GM23338 (cell line): ENCODE measurements at regions not wholly inside any gene's neighbourhood (a gene's known extent, or its start where the extent isn't known, plus 50 kb on each side); places are given as distances from the start of the nearest gene placed in this dataset.

Source experiments
- ATAC-seq: fragments of 200-7000 bp; cut with Tn5 transposase; 3 replicates; pipeline ENCODE4 v1.9.1; 2020
- DNase-seq: peaks from one replicate; pipeline ENCODE4 v3.0.0-alpha.2; 2015; ENCODE audit warnings: low spot score
- H2AFZ ChIP-seq: fragments of 200-600 bp; sonication (generic); 2 replicates; pipeline ENCODE4 v1.8.0; 2016; ENCODE audit warnings: antibody characterized with exemption, mild to moderate bottlenecking, moderate library complexity
- H3F3A ChIP-seq: fragments of 200-600 bp; sonication (generic); replicated peaks from 2 replicates; pipeline ENCODE4 v1.8.0; 2017; ENCODE audit warnings: antibody characterized with exemption, mixed run types, low read depth
- H3K27ac ChIP-seq: fragments of 200-600 bp; sonication (generic); 2 replicates; pipeline ENCODE4 v1.6.1; 2016; ENCODE audit warnings: low read depth
- H3K27me3 ChIP-seq: fragments of 200-600 bp; sonication (generic); 2 replicates; pipeline ENCODE4 v1.8.0; 2016; ENCODE audit warnings: mild to moderate bottlenecking, mixed run types, moderate library complexity; ENCODE audit not compliant: insufficient read depth
- H3K36me3 ChIP-seq: fragments of 200-600 bp; sonication (generic); 2 replicates; pipeline ENCODE4 v1.8.0; 2016; ENCODE audit warnings: mild to moderate bottlenecking; ENCODE audit not compliant: insufficient read depth
- H3K4me1 ChIP-seq: fragments of 200-600 bp; sonication (generic); 2 replicates; pipeline ENCODE4 v1.8.0; 2016; ENCODE audit warnings: mild to moderate bottlenecking, moderate library complexity; ENCODE audit not compliant: insufficient read depth
- H3K4me2 ChIP-seq: fragments of 200-600 bp; sonication (generic); 2 replicates; pipeline ENCODE4 v1.7.1; 2017; ENCODE audit warnings: mixed run types
- H3K4me3 ChIP-seq: fragments of 200-600 bp; sonication (generic); 2 replicates; pipeline ENCODE4 v1.6.1; 2016; ENCODE audit warnings: mixed run types
- H3K79me2 ChIP-seq: fragments of 200-600 bp; sonication (generic); replicated peaks from 2 replicates; pipeline ENCODE4 v1.8.0; 2017; ENCODE audit warnings: mild to moderate bottlenecking; ENCODE audit not compliant: insufficient read depth
- H3K9me2 ChIP-seq: fragments of 200-600 bp; sonication (generic); 2 replicates; pipeline ENCODE4 v1.8.0; 2017; ENCODE audit not compliant: insufficient read depth
- H4K20me1 ChIP-seq: fragments of 200-600 bp; sonication (generic); replicated peaks from 2 replicates; pipeline ENCODE4 v1.8.0; 2017; ENCODE audit warnings: mild to moderate bottlenecking; ENCODE audit not compliant: insufficient read depth
- H3K27ac Mint-ChIP-seq: 2 replicates; pipeline ENCODE4 v1.8.0; 2020; ENCODE audit warnings: inconsistent platforms, mild to moderate bottlenecking, moderate library complexity, mixed read lengths
- H3K27me3 Mint-ChIP-seq: 3 replicates; pipeline ENCODE4 v1.8.0; 2022; ENCODE audit warnings: low read depth, mild to moderate bottlenecking, moderate library complexity, mixed read lengths, inconsistent platforms; ENCODE audit not compliant: insufficient read depth, poor library complexity
- H3K36me3 Mint-ChIP-seq: 3 replicates; pipeline ENCODE4 v1.8.0; 2021; ENCODE audit warnings: low read depth, mild to moderate bottlenecking, inconsistent platforms, moderate library complexity, mixed read lengths
- H3K4me1 Mint-ChIP-seq: 3 replicates; pipeline ENCODE4 v1.8.0; 2020; ENCODE audit warnings: mild to moderate bottlenecking, inconsistent platforms, mixed read lengths
- H3K4me3 Mint-ChIP-seq: 3 replicates; pipeline ENCODE4 v1.8.0; 2021; ENCODE audit warnings: moderate library complexity, mild to moderate bottlenecking, inconsistent platforms, mixed read lengths
- H3K9me3 Mint-ChIP-seq: 3 replicates; pipeline ENCODE4 v1.8.0; 2020; ENCODE audit warnings: moderate library complexity, mild to moderate bottlenecking, inconsistent platforms, mixed read lengths
- CREB1 ChIP-seq: fragments of 250-450 bp; sonication (Bioruptor Pico); IDR thresholded peaks from 2 replicates; pipeline ENCODE4 v1.5.0; 2020; ENCODE audit warnings: low read depth, mild to moderate bottlenecking, moderate library complexity
- CTCF ChIP-seq, 2 experiments: fragments of 200-600 bp in 1 of 2; sonication (generic) in 1 of 2; conservative IDR thresholded peaks; 2 replicates each; pipeline versions ENCODE4 v1.5.1 to v1.6.1; 2016 to 2017; ENCODE audit warnings: antibody characterized with exemption in 2 of 2, low read depth in 2 of 2, mild to moderate bottlenecking in 2 of 2, moderate library complexity in 1 of 2
- ETS1 ChIP-seq: IDR thresholded peaks from 2 replicates; pipeline ENCODE4 v1.6.1; 2016; ENCODE audit warnings: antibody characterized with exemption
- EZH2 ChIP-seq: fragments of 200-600 bp; sonication (generic); IDR thresholded peaks from one replicate; pipeline ENCODE4 v1.8.0; 2017; ENCODE audit warnings: antibody characterized with exemption, mild to moderate bottlenecking, low read depth; ENCODE audit not compliant: unreplicated experiment
- EZH2phosphoT487 ChIP-seq: fragments of 200-600 bp; sonication (generic); IDR thresholded peaks from one replicate; pipeline ENCODE4 v1.8.1; 2018; ENCODE audit warnings: antibody characterized with exemption; ENCODE audit not compliant: unreplicated experiment
- JUNB ChIP-seq: IDR thresholded peaks from one replicate; pipeline ENCODE4 v1.6.1; 2016; ENCODE audit warnings: antibody characterized with exemption; ENCODE audit not compliant: unreplicated experiment
- NANOG ChIP-seq: IDR thresholded peaks from 2 replicates; pipeline ENCODE4 v1.6.1; 2016; ENCODE audit warnings: antibody characterized with exemption, borderline replicate concordance
- POLR2AphosphoS5 ChIP-seq: IDR thresholded peaks from 2 replicates; pipeline ENCODE4 v1.6.1; 2016; ENCODE audit warnings: antibody characterized with exemption, low read depth
- REST ChIP-seq: IDR thresholded peaks from one replicate; pipeline ENCODE4 v1.6.1; 2018; ENCODE audit warnings: antibody characterized with exemption; ENCODE audit not compliant: unreplicated experiment
- STAT1 ChIP-seq: IDR thresholded peaks from one replicate; pipeline ENCODE4 v1.6.1; 2016; ENCODE audit warnings: antibody characterized with exemption; ENCODE audit not compliant: unreplicated experiment
- ZNF114 ChIP-seq: fragments of 250-450 bp; sonication (Bioruptor Pico); IDR thresholded peaks from 2 replicates; pipeline ENCODE4 v1.5.0; 2020; ENCODE audit warnings: mild to moderate bottlenecking, moderate library complexity
- ZNF331 ChIP-seq: fragments of 250-450 bp; sonication (Bioruptor Pico); IDR thresholded peaks from 2 replicates; pipeline ENCODE4 v1.5.0; 2020; ENCODE audit warnings: low read depth, mild to moderate bottlenecking, moderate library complexity
- ZNF462 ChIP-seq: fragments of 250-450 bp; sonication (Bioruptor Pico); IDR thresholded peaks from 2 replicates; pipeline ENCODE4 v1.5.0; 2020; ENCODE audit warnings: mild to moderate bottlenecking, moderate library complexity

- no peaks in the 10 kb centered on the region for H3K36me3 ChIP-seq
- ATAC-seq, result no peak
- no peak overlapping the region for H2AFZ ChIP-seq
- H3K9me2 ChIP-seq, result peaks cover 10% of the 10 kb centered on the region
- DNase-seq, result no peak
- no peaks in the 10 kb centered on the region for H4K20me1 ChIP-seq
- H3K4me1 Mint-ChIP-seq, result peaks cover 11% of the 10 kb centered on the region; the same call in 2 of the 3 replicates
- H3K27ac Mint-ChIP-seq, result no peak overlapping the region
- no peaks in the 10 kb centered on the region for H3K36me3 Mint-ChIP-seq
- peaks cover 4% of the 10 kb centered on the region for H3K27me3 Mint-ChIP-seq
- no peaks in the 10 kb centered on the region for H3F3A ChIP-seq
- no peaks in the 10 kb centered on the region for H3K27me3 ChIP-seq
- H3K9me3 Mint-ChIP-seq, result no peaks in the 10 kb centered on the region
- H3K27ac ChIP-seq, result no peak overlapping the region
- H3K4me3 Mint-ChIP-seq, result no peak overlapping the region
- H3K4me2 ChIP-seq, result no peak overlapping the region
- no peak overlapping the region for H3K4me3 ChIP-seq
- no peaks in the 10 kb centered on the region for H3K79me2 ChIP-seq
- TF ChIP-seq EZH2phosphoT487 (no peak), CREB1 (CRISPR knock-in tag) (no peak), ZNF114 (CRISPR knock-in tag) (no peak), POLR2AphosphoS5 (no peak), ZNF331 (CRISPR knock-in tag) (no peak), CTCF (conservative IDR thresholded peaks at IDR 0.05; ENCODE audit: low read depth in 2 of 2) (no peak), REST (no peak), JUNB (no peak), ZNF462 (no peak), EZH2 (no peak), STAT1 (no peak), NANOG (no peak), ETS1 (no peak)
- H3K4me1 ChIP-seq, result peaks cover 17% of the 10 kb centered on the region
Measured at GRCh38 chr2:41725901-41726300, 321.9 kb upstream of the PKDCC start.
